Neural cell (in vitro differentiated cells): ENCODE measurements at regions not wholly inside any gene's neighbourhood (a gene's known extent, or its start where the extent isn't known, plus 50 kb on each side); places are given as distances from the start of the nearest gene placed in this dataset.

Experiments used
- H2AFZ ChIP-seq: fragments of 200-600, 300-800 bp; sonication (generic), shearing (Covaris generic); 2 replicates; pipeline ENCODE4 v1.6.0; 2014; ENCODE audit warnings: low read depth, mild to moderate bottlenecking, antibody characterized with exemption, low read length, moderate library complexity
- H3F3A ChIP-seq: fragments of 200-600 bp; shearing (Covaris generic); 2 replicates; pipeline ENCODE4 v1.6.1; 2016; ENCODE audit warnings: mild to moderate bottlenecking, moderate library complexity, mixed read lengths, antibody characterized with exemption, low read length; ENCODE audit not compliant: insufficient read depth, poor library complexity, severe bottlenecking
- H3K27ac ChIP-seq: fragments of 200-600, 300-800 bp; sonication (generic), shearing (Covaris generic); 2 replicates; pipeline ENCODE4 v1.5.1; 2014; ENCODE audit warnings: mild to moderate bottlenecking, low read length, moderate library complexity
- H3K27me3 ChIP-seq: fragments of 300-800, 200-600 bp; sonication (generic), shearing (Covaris generic); 2 replicates; pipeline ENCODE4 v1.6.0; 2014; ENCODE audit warnings: mild to moderate bottlenecking, low read depth, low read length, moderate library complexity; ENCODE audit not compliant: insufficient read depth
- H3K36me3 ChIP-seq: fragments of 300-800, 200-600 bp; sonication (generic), shearing (Covaris generic); 2 replicates; pipeline ENCODE4 v1.5.1; 2014; ENCODE audit warnings: mild to moderate bottlenecking, antibody characterized with exemption, low read length, moderate library complexity; ENCODE audit not compliant: insufficient read depth
- H3K4me2 ChIP-seq: fragments of 300-800, 200-600 bp; sonication (generic), shearing (Covaris generic); 2 replicates; pipeline ENCODE4 v1.6.0; 2014; ENCODE audit warnings: mild to moderate bottlenecking, low read length
- H3K4me3 ChIP-seq: fragments of 300-800, 200-600 bp; sonication (generic), shearing (Covaris generic); 2 replicates; pipeline ENCODE4 v1.5.1; 2014; ENCODE audit warnings: mild to moderate bottlenecking, low read length, moderate library complexity
- H3K79me2 ChIP-seq: fragments of 200-600 bp; shearing (Covaris generic); replicated peaks from 2 replicates; pipeline ENCODE4 v1.6.0; 2014; ENCODE audit warnings: mild to moderate bottlenecking, low read length, moderate library complexity; ENCODE audit not compliant: insufficient read depth
- H3K9ac ChIP-seq: fragments of 300-800, 200-600 bp; sonication (generic), shearing (Covaris generic); 2 replicates; pipeline ENCODE4 v1.6.1; 2016; ENCODE audit warnings: mild to moderate bottlenecking, low read length, mixed read lengths
- H3K9me2 ChIP-seq: fragments of 200-600 bp; shearing (Covaris generic); 2 replicates; pipeline ENCODE4 v1.6.1; 2016; ENCODE audit warnings: mild to moderate bottlenecking, low read length, mixed read lengths; ENCODE audit not compliant: insufficient read depth
- H3K9me3 ChIP-seq: fragments of 200-600, 300-800 bp; sonication (generic), shearing (Covaris generic); 2 replicates; pipeline ENCODE4 v1.6.1; 2016; ENCODE audit warnings: mild to moderate bottlenecking, mixed run types, low read length, moderate library complexity, mixed read lengths
- H4K20me1 ChIP-seq: fragments of 200-600 bp; shearing (Covaris generic); 2 replicates; pipeline ENCODE4 v1.6.1; 2016; ENCODE audit warnings: mild to moderate bottlenecking, mixed run types; ENCODE audit not compliant: insufficient read depth
- EP300 ChIP-seq: fragments of 450-650 bp; conservative IDR thresholded peaks from 2 replicates; pipeline ENCODE4 v1.6.1; 2014; ENCODE audit warnings: antibody characterized with exemption, mild to moderate bottlenecking, moderate library complexity; ENCODE audit not compliant: poor library complexity, severe bottlenecking
- EZH2 ChIP-seq: fragments of 200-600, 300-800 bp; shearing (Covaris generic), sonication (generic); IDR thresholded peaks from 2 replicates; pipeline ENCODE4 v1.6.1; 2014; ENCODE audit warnings: antibody characterized with exemption, low read length, borderline replicate concordance, mild to moderate bottlenecking; ENCODE audit not compliant: insufficient read depth, poor library complexity, severe bottlenecking
- MXI1 ChIP-seq: fragments of 450-650 bp; conservative IDR thresholded peaks from 2 replicates; pipeline ENCODE4 v1.6.1; 2014; ENCODE audit warnings: antibody characterized with exemption, mild to moderate bottlenecking; ENCODE audit not compliant: poor library complexity, severe bottlenecking
- POLR2AphosphoS5 ChIP-seq: IDR thresholded peaks from 2 replicates; pipeline ENCODE4 v1.6.1; 2012
- RAD21 ChIP-seq: fragments of 450-650 bp; conservative IDR thresholded peaks from 2 replicates; pipeline ENCODE4 v1.6.1; 2014; ENCODE audit warnings: antibody characterized with exemption, mild to moderate bottlenecking, moderate library complexity
- SMC3 ChIP-seq: fragments of 450-650 bp; conservative IDR thresholded peaks from 2 replicates; pipeline ENCODE4 v1.6.1; 2014; ENCODE audit warnings: antibody characterized with exemption, mild to moderate bottlenecking, moderate library complexity; ENCODE audit not compliant: poor library complexity
- TAF1 ChIP-seq: IDR thresholded peaks from 2 replicates; pipeline ENCODE4 v1.6.1; 2012; ENCODE audit warnings: low read depth
- TF ChIP-seq, protein P1 (sequence below): IDR thresholded peaks from 2 replicates; pipeline ENCODE4 v1.6.1; 2012; ENCODE audit warnings: borderline replicate concordance
- TF ChIP-seq, protein P2 (sequence below): fragments of 450-650 bp; IDR thresholded peaks from 2 replicates; pipeline ENCODE4 v1.5.1; 2014; ENCODE audit warnings: antibody characterized with exemption, mild to moderate bottlenecking, moderate library complexity; ENCODE audit not compliant: poor library complexity, severe bottlenecking

DNA sequence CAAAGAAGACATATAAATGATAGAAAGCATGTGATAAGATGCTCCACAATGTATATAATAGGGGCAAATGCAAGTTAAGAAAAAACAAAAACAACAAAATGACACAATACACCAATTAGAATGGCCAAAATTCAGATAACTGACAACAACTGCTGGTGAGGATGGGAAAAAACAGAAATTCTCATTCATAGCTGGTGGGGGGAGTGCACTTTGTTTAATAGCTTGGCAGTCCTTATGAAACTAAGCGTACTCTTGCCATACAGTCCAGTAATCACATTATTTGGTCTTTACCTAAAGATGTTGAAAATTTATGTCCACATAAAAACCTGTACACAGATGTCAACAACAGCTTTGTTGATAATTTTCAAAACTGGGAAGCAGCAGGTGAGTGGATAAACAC is 791.1 kb upstream of the CDH10 start:
- no peak overlapping the region for H3K4me2 ChIP-seq
- no peaks in the 10 kb centered on the region for H3F3A ChIP-seq
- H3K79me2 ChIP-seq, result no peaks in the 10 kb centered on the region
- H3K27ac ChIP-seq, result no peak overlapping the region
- no peaks in the 10 kb centered on the region for H3K27me3 ChIP-seq
- H2AFZ ChIP-seq, result no peak overlapping the region
- no peaks in the 10 kb centered on the region for H3K9me2 ChIP-seq
- TF ChIP-seq EZH2 (no peak), RAD21 (no peak), TAF1 (no peak), POLR2AphosphoS5 (no peak), EP300 (no peak), SMC3 (no peak), MXI1 (no peak)
- TF ChIP-seq, protein P1, sequence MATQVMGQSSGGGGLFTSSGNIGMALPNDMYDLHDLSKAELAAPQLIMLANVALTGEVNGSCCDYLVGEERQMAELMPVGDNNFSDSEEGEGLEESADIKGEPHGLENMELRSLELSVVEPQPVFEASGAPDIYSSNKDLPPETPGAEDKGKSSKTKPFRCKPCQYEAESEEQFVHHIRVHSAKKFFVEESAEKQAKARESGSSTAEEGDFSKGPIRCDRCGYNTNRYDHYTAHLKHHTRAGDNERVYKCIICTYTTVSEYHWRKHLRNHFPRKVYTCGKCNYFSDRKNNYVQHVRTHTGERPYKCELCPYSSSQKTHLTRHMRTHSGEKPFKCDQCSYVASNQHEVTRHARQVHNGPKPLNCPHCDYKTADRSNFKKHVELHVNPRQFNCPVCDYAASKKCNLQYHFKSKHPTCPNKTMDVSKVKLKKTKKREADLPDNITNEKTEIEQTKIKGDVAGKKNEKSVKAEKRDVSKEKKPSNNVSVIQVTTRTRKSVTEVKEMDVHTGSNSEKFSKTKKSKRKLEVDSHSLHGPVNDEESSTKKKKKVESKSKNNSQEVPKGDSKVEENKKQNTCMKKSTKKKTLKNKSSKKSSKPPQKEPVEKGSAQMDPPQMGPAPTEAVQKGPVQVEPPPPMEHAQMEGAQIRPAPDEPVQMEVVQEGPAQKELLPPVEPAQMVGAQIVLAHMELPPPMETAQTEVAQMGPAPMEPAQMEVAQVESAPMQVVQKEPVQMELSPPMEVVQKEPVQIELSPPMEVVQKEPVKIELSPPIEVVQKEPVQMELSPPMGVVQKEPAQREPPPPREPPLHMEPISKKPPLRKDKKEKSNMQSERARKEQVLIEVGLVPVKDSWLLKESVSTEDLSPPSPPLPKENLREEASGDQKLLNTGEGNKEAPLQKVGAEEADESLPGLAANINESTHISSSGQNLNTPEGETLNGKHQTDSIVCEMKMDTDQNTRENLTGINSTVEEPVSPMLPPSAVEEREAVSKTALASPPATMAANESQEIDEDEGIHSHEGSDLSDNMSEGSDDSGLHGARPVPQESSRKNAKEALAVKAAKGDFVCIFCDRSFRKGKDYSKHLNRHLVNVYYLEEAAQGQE, result no peak
- TF ChIP-seq, protein P2, sequence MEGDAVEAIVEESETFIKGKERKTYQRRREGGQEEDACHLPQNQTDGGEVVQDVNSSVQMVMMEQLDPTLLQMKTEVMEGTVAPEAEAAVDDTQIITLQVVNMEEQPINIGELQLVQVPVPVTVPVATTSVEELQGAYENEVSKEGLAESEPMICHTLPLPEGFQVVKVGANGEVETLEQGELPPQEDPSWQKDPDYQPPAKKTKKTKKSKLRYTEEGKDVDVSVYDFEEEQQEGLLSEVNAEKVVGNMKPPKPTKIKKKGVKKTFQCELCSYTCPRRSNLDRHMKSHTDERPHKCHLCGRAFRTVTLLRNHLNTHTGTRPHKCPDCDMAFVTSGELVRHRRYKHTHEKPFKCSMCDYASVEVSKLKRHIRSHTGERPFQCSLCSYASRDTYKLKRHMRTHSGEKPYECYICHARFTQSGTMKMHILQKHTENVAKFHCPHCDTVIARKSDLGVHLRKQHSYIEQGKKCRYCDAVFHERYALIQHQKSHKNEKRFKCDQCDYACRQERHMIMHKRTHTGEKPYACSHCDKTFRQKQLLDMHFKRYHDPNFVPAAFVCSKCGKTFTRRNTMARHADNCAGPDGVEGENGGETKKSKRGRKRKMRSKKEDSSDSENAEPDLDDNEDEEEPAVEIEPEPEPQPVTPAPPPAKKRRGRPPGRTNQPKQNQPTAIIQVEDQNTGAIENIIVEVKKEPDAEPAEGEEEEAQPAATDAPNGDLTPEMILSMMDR, result no peak
- no peaks in the 10 kb centered on the region for H3K36me3 ChIP-seq
- H3K9ac ChIP-seq, result no peak overlapping the region
- H4K20me1 ChIP-seq, result no peaks in the 10 kb centered on the region
- no peaks in the 10 kb centered on the region for H3K9me3 ChIP-seq
- no peak overlapping the region for H3K4me3 ChIP-seq

DNA sequence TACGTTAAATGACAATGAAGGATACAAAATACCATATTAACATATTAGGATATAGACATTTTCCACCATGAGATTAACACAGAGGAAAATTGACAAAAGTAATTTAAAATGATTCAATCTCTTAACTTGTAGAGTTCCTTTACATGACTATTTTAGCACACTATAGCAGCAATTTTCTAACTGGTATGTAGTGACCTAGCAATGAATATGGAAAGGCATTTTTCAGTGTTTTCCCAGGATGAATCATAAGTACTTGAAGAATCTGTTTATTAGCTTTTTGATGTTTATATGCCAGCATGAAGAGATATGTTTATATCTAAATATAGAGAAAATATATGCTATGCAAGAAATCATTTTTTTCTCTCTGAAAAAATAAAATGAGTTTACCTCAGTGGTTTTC is 782.5 kb upstream of the CDH10 start:
- H2AFZ ChIP-seq, result no peak overlapping the region
- no peaks in the 10 kb centered on the region for H3K9me2 ChIP-seq
- H3K9me3 ChIP-seq, result no peaks in the 10 kb centered on the region
- H3K79me2 ChIP-seq, result no peaks in the 10 kb centered on the region
- no peak overlapping the region for H3K27ac ChIP-seq
- H3K27me3 ChIP-seq, result no peaks in the 10 kb centered on the region
- H3K9ac ChIP-seq, result no peak overlapping the region
- no peaks in the 10 kb centered on the region for H3F3A ChIP-seq
- no peaks in the 10 kb centered on the region for H4K20me1 ChIP-seq
- TF ChIP-seq MXI1, result no peak
- no peak for TF ChIP-seq POLR2AphosphoS5
- TF ChIP-seq TAF1, result no peak
- TF ChIP-seq RAD21, result no peak
- TF ChIP-seq EP300, result no peak
- no peak for TF ChIP-seq SMC3
- no peak for TF ChIP-seq EZH2
- TF ChIP-seq, protein P1, result no peak
- TF ChIP-seq, protein P2, result no peak
- H3K4me3 ChIP-seq, result no peak overlapping the region
- H3K4me2 ChIP-seq, result no peak overlapping the region
- H3K36me3 ChIP-seq, result no peaks in the 10 kb centered on the region
